Tibial nerve (tissue), 4 donors: ENCODE measurements at regions not wholly inside any gene's neighbourhood (a gene's known extent, or its start where the extent isn't known, plus 50 kb on each side); places are given as distances from the start of the nearest gene placed in this dataset.

Experiments
- CTCF ChIP-seq, 5 experiments: fragments of 200-600 bp in 3 of 5; fragments of 450-650 bp in 2 of 5; sonication (generic) in 3 of 5; IDR thresholded peaks; one replicate each; pipeline ENCODE4 v1.5.1; 2016 to 2019; ENCODE audit warnings: antibody characterized with exemption in 5 of 5, mild to moderate bottlenecking in 3 of 5, moderate library complexity in 2 of 5
- EP300 ChIP-seq, 2 donors: sonication (generic); formaldehyde crosslinking; IDR thresholded peaks; one replicate each; pipeline ENCODE4 v1.6.1; 2017; ENCODE audit warnings: antibody characterized with exemption in 2 of 2, mild to moderate bottlenecking in 1 of 2

DNA sequence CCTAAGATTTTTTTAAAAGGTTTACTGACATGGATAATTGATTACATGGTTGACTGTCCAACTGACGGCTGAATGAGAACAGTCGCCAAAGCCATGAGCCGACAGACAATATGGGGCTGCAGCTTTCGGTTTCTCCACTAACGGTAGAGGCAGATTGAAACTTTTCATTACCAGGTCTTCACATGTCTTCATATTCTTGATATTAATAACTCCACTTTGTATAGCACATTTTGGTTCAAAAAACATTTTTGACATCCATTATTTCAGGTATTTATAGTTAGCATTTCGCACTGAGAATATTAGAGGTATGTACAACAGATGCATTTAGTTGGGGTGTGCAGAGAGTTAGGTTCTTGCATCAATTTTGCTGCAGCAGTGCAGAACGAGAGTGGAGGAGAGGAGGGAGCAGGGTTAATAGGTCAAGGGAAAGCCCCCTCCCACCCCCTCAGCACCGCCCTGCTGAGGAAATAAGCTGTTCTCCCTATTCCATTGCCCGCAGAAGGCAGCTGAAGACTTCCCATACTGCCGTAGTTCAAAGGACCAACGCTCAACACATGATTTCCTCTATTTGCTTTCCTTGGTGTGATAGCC lies 73.6 kb upstream of the ADTRP start:
- TF ChIP-seq CTCF (IDR thresholded peaks at IDR 0.05) (no peak), EP300 (IDR thresholded peaks at IDR 0.05) (no peak)
